ENCODE measurements at regions not wholly inside any gene's neighbourhood (a gene's known extent, or its start where the extent isn't known, plus 50 kb on each side); places are given as distances from the start of the nearest gene placed in this dataset.
"Not testable (repeated sequence)": the region's sequence is repeated elsewhere in the genome, so short reads cannot be mapped to it uniquely, and the experiment has no call there.

GRCh38 chr5:57650360-57651069, 167.9 kb upstream of the ACTBL2 start:
- peak; percentile 27 for DNase-seq (ENCODE audit: low read depth, low spot score)

- DNase-seq (ENCODE audit: low read depth, low spot score), result no peak
Measured at GRCh38 chr5:57642698-57643097, 160.1 kb upstream of the ACTBL2 start.

- no peak for DNase-seq (ENCODE audit: low read depth, low spot score)
Measured at GRCh38 chr5:57642066-57642465, 159.5 kb upstream of the ACTBL2 start.

GRCh38 chr5:57635146-57635777, 152.7 kb upstream of the ACTBL2 start:
- DNase-seq (ENCODE audit: low read depth, low spot score), result no peak

- no peak for DNase-seq (ENCODE audit: low read depth, low spot score)
Measured at GRCh38 chr5:57632937-57633336, 150.3 kb upstream of the ACTBL2 start.

GRCh38 chr5:57631139-57631538, 148.5 kb upstream of the ACTBL2 start:
- not testable (repeated sequence) for DNase-seq (ENCODE audit: low read depth, low spot score)

- DNase-seq (ENCODE audit: low read depth, low spot score), result no peak
Measured at GRCh38 chr5:57627661-57628060, 145.1 kb upstream of the ACTBL2 start.

GRCh38 chr5:57626703-57627102, 144.1 kb upstream of the ACTBL2 start:
- no peak for DNase-seq (ENCODE audit: low read depth, low spot score)

GRCh38 chr5:57621624-57622023, 139.0 kb upstream of the ACTBL2 start:
- DNase-seq (ENCODE audit: low read depth, low spot score), result no peak

GRCh38 chr5:57618767-57619381, 136.3 kb upstream of the ACTBL2 start:
- no peak for DNase-seq (ENCODE audit: low read depth, low spot score)

- DNase-seq (ENCODE audit: low read depth, low spot score), result no peak
Measured at GRCh38 chr5:57613741-57614140, 131.1 kb upstream of the ACTBL2 start.

- DNase-seq (ENCODE audit: low read depth, low spot score), result no peak
Measured at GRCh38 chr5:57611177-57611576, 128.6 kb upstream of the ACTBL2 start.

GRCh38 chr5:57608542-57608941, 125.9 kb upstream of the ACTBL2 start:
- DNase-seq (ENCODE audit: low read depth, low spot score), result no peak

GRCh38 chr5:57601996-57602395, 119.4 kb upstream of the ACTBL2 start:
- no peak for DNase-seq (ENCODE audit: low read depth, low spot score)

- no peak for DNase-seq (ENCODE audit: low read depth, low spot score)
Measured at GRCh38 chr5:57600321-57600720, 117.7 kb upstream of the ACTBL2 start.

GRCh38 chr5:57598756-57599155, 116.1 kb upstream of the ACTBL2 start:
- no peak for DNase-seq (ENCODE audit: low read depth, low spot score)

GRCh38 chr5:57598097-57598496, 115.5 kb upstream of the ACTBL2 start:
- no peak for DNase-seq (ENCODE audit: low read depth, low spot score)

GRCh38 chr5:57595523-57595991, 112.9 kb upstream of the ACTBL2 start:
- no peak for DNase-seq (ENCODE audit: low read depth, low spot score)

GRCh38 chr5:57594436-57594835, 111.8 kb upstream of the ACTBL2 start:
- no peak for DNase-seq (ENCODE audit: low read depth, low spot score)

- no peak for DNase-seq (ENCODE audit: low read depth, low spot score)
Measured at GRCh38 chr5:57592236-57592635, 109.6 kb upstream of the ACTBL2 start.

GRCh38 chr5:57586649-57587048, 104.0 kb upstream of the ACTBL2 start:
- DNase-seq (ENCODE audit: low read depth, low spot score), result no peak

- no peak for DNase-seq (ENCODE audit: low read depth, low spot score)
Measured at GRCh38 chr5:57582578-57583070, 100.0 kb upstream of the ACTBL2 start.

GRCh38 chr5:57581772-57582171, 99.2 kb upstream of the ACTBL2 start:
- no peak for DNase-seq (ENCODE audit: low read depth, low spot score)

Measured in pulmonary artery endothelial cell (primary cell).